ENCODE measurements at regions not wholly inside any gene's neighbourhood (a gene's known extent, or its start where the extent isn't known, plus 50 kb on each side); places are given as distances from the start of the nearest gene placed in this dataset.

DNA sequence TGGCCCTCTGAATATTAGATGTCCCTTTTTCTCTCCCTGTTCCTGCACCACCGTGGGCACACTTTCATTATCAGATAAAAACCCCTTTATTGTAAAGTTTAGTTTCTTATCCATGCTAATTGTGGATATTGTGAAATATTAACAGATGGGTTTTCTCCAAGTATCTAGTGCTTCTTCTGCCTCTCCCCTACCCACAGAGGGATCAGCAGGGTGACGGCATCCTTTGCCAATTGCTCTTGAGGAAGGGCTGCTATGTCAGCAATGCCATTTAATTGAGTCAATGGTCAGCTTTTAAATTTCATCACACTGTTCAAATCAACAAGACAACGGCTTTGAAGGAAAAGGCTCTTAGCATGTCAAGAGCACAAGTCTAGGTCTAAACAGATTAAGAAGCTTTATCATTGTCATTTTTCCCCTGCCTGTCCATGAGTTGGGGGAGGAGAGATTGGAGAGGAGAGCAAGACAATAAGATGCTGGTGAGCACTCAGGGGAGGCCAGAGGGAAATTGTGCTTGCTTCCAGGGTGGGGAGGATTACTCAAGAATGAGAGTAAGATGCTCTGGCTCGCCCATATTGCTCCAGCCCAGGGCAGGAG, 443.0 kb upstream of the CCL2 start:
- BruUV-seq (replicated peaks), result no TSS peak
- POLR2A ChIA-PET, result no interaction called here
- Histone ChIP-seq H3K79me2 (ENCODE audit: control insufficient read depth, insufficient read depth, low read length) (no peaks in the 10 kb centered on the region), H3K9me3 (replicated peaks; ENCODE audit: control insufficient read depth, insufficient read depth, low read length) (no peaks in the 10 kb centered on the region), H2AFZ (ENCODE audit: low read depth, low read length) (no peak overlapping the region), H3K4me3 (replicated peaks in 1 of 3; ENCODE audit: insufficient read depth in 1 of 3, low read depth in 1 of 3, low read length in 3 of 3) (no peak overlapping the region), H3K9me1 (replicated peaks; ENCODE audit: control insufficient read depth, extremely low read depth, insufficient read depth, low read length) (no peaks in the 10 kb centered on the region), H3K4me1 (ENCODE audit: control insufficient read depth, extremely low read depth, insufficient read depth, low read length) (no peaks in the 10 kb centered on the region), H4K20me1 (replicated peaks; ENCODE audit: control insufficient read depth, extremely low read depth, insufficient read depth, low read length) (no peaks in the 10 kb centered on the region), H3K4me2 (ENCODE audit: insufficient read depth, low read length) (no peak overlapping the region), H3K9ac (replicated peaks; ENCODE audit: extremely low read depth, insufficient read depth, low read length) (no peak overlapping the region), H3K27ac (ENCODE audit: insufficient read depth, low read depth, low read length) (no peak overlapping the region), H3K36me3 (ENCODE audit: control insufficient read depth in 2 of 2, extremely low read depth in 1 of 2, insufficient read depth in 2 of 2, low read length in 2 of 2) (no peaks in the 10 kb centered on the region), H3K27me3 (ENCODE audit: control insufficient read depth in 2 of 2, insufficient read depth in 2 of 2, low read length in 2 of 2) (no peaks in the 10 kb centered on the region)
- FAIRE-seq, result no peak
- TF ChIP-seq GATA2 (IDR thresholded peaks at IDR 0.05; ENCODE audit: insufficient read depth, insufficient read length, low read depth, low read length) (no peak), EZH2 (IDR thresholded peaks at IDR 0.05; ENCODE audit: borderline replicate concordance, low read depth, low read length, severe bottlenecking) (no peak), POLR2AphosphoS5 (IDR thresholded peaks at IDR 0.05; ENCODE audit: insufficient read depth, low read depth, low read length) (no peak), MYC (IDR thresholded peaks at IDR 0.05; ENCODE audit: low read depth, low read length) (no peak), JUN (IDR thresholded peaks at IDR 0.05; ENCODE audit: borderline replicate concordance, insufficient read depth, insufficient read length, low read depth) (no peak), FOS (IDR thresholded peaks at IDR 0.05; ENCODE audit: borderline replicate concordance, insufficient read depth, low read length) (no peak), POLR2A (IDR thresholded peaks at IDR 0.05; ENCODE audit: low read depth, low read length) (no peak)
- TF ChIP-seq, protein P1, sequence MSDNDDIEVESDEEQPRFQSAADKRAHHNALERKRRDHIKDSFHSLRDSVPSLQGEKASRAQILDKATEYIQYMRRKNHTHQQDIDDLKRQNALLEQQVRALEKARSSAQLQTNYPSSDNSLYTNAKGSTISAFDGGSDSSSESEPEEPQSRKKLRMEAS (IDR thresholded peaks at IDR 0.05; ENCODE audit: insufficient read depth, insufficient read length), result no peak
- TF ChIP-seq, protein P2, sequence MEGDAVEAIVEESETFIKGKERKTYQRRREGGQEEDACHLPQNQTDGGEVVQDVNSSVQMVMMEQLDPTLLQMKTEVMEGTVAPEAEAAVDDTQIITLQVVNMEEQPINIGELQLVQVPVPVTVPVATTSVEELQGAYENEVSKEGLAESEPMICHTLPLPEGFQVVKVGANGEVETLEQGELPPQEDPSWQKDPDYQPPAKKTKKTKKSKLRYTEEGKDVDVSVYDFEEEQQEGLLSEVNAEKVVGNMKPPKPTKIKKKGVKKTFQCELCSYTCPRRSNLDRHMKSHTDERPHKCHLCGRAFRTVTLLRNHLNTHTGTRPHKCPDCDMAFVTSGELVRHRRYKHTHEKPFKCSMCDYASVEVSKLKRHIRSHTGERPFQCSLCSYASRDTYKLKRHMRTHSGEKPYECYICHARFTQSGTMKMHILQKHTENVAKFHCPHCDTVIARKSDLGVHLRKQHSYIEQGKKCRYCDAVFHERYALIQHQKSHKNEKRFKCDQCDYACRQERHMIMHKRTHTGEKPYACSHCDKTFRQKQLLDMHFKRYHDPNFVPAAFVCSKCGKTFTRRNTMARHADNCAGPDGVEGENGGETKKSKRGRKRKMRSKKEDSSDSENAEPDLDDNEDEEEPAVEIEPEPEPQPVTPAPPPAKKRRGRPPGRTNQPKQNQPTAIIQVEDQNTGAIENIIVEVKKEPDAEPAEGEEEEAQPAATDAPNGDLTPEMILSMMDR (IDR thresholded peaks at IDR 0.05; ENCODE audit: extremely low read depth in 1 of 2, insufficient read depth in 1 of 2, low read depth in 1 of 2, low read length in 2 of 2), result no peak
- intact Hi-C loops (cut with micrococcal nuclease), result no loop called here
- CTCF ChIA-PET, result no interaction called here
- no peak for DNase-seq (ENCODE audit: low read depth, low spot score)
- dilution Hi-C loops (cut with MboI; ENCODE audit: extremely low pct_ligation_motif_present, low sequenced_read_pairs), result no loop called here

Data from endothelial cell of umbilical vein (primary cell).